GM19452 (cell line): ENCODE measurements at regions not wholly inside any gene's neighbourhood (a gene's known extent, or its start where the extent isn't known, plus 50 kb on each side); places are given as distances from the start of the nearest gene placed in this dataset.
"Not testable (repeated sequence)": the region's sequence is repeated elsewhere in the genome, so short reads cannot be mapped to it uniquely, and the experiment has no call there.

Experiments used
- ATAC-seq: cut with Tn5 transposase; IDR thresholded peaks from one replicate; pipeline ENCODE4 v1.9.1; 2021; ENCODE audit not compliant: unreplicated experiment

- ATAC-seq: not testable (repeated sequence)
Measured at GRCh38 chr1:220475608-220476007, 52.3 kb upstream of the MARK1 start.

GRCh38 chr1:220475141-220475540 lies 52.8 kb upstream of the MARK1 start:
- ATAC-seq: not testable (repeated sequence)

GRCh38 chr1:220473440-220473839 lies 54.5 kb upstream of the MARK1 start:
- ATAC-seq: no peak

GRCh38 chr1:220462752-220463151 lies 65.2 kb upstream of the MARK1 start:
- no peak for ATAC-seq

GRCh38 chr1:220458936-220459335 lies 69.0 kb upstream of the MARK1 start:
- ATAC-seq: no peak

- ATAC-seq: no peak
Measured at GRCh38 chr1:220457957-220458609, 69.9 kb upstream of the MARK1 start.

- ATAC-seq: no peak
Measured at GRCh38 chr1:220455559-220455958, 72.4 kb upstream of the MARK1 start.

- no peak for ATAC-seq
Measured at GRCh38 chr1:220454155-220454777, 73.7 kb upstream of the MARK1 start.

- ATAC-seq: no peak
Measured at GRCh38 chr1:220453371-220453770, 74.6 kb upstream of the MARK1 start.

GRCh38 chr1:220451532-220451931 lies 76.4 kb upstream of the MARK1 start:
- ATAC-seq: no peak

GRCh38 chr1:220450927-220451326 lies 77.0 kb upstream of the MARK1 start:
- ATAC-seq: no peak

GRCh38 chr1:220448217-220448616 lies 79.7 kb upstream of the MARK1 start:
- ATAC-seq: no peak

- ATAC-seq: not testable (repeated sequence)
Measured at GRCh38 chr1:220444586-220444985, 83.3 kb upstream of the MARK1 start.

- ATAC-seq: no peak
Measured at GRCh38 chr1:220441211-220441610, 86.7 kb upstream of the MARK1 start.

GRCh38 chr1:220438741-220439140 lies 89.2 kb upstream of the MARK1 start:
- ATAC-seq: no peak

GRCh38 chr1:220432408-220432807 lies 95.5 kb upstream of the MARK1 start:
- no peak for ATAC-seq

GRCh38 chr1:220431554-220432239 lies 96.2 kb upstream of the MARK1 start:
- ATAC-seq: no peak

- no peak for ATAC-seq
Measured at GRCh38 chr1:220430586-220430985, 97.3 kb upstream of the MARK1 start.

GRCh38 chr1:220430059-220430458 lies 97.9 kb upstream of the MARK1 start:
- no peak for ATAC-seq

- ATAC-seq: no peak
Measured at GRCh38 chr1:220426989-220427388, 100.9 kb upstream of the MARK1 start.

- ATAC-seq: no peak
Measured at GRCh38 chr1:220425852-220426251, 102.1 kb upstream of the MARK1 start.

GRCh38 chr1:220421508-220421907 lies 106.4 kb upstream of the MARK1 start:
- no peak for ATAC-seq
